ENCODE measurements at regions not wholly inside any gene's neighbourhood (a gene's known extent, or its start where the extent isn't known, plus 50 kb on each side); places are given as distances from the start of the nearest gene placed in this dataset.

- FAIRE-seq (no peak), DNase-seq (ENCODE audit: low read depth in 1 of 2, low spot score in 2 of 2) (no peak)
- no peaks in the 10 kb centered on the region for H3K36me3 ChIP-seq (ENCODE audit: control insufficient read depth in 2 of 4, insufficient read depth in 4 of 4, low read length in 3 of 4)
- no peak overlapping the region for H3K4me3 ChIP-seq (ENCODE audit: extremely low read depth in 1 of 4, insufficient read depth in 2 of 4, low read depth in 3 of 4, low read length in 4 of 4)
- no peak overlapping the region for H3K4me2 ChIP-seq (ENCODE audit: insufficient read depth in 1 of 2, low read depth in 2 of 2, low read length in 2 of 2)
- no peak overlapping the region for H3K23ac ChIP-seq (ENCODE audit: insufficient read length)
- no peaks in the 10 kb centered on the region for H3K79me1 ChIP-seq (ENCODE audit: low read depth, low read length)
- H3K14ac ChIP-seq (ENCODE audit: insufficient read length): no peak overlapping the region
- no peaks in the 10 kb centered on the region for H3K79me2 ChIP-seq (ENCODE audit: control insufficient read depth in 1 of 2, insufficient read depth in 2 of 2, low read length in 2 of 2)
- peak; percentile 67 for TF ChIP-seq CEBPB (IDR thresholded peaks at IDR 0.05; ENCODE audit: low read depth, low read length)
- TF ChIP-seq CBX5 (IDR thresholded peaks at IDR 0.05; ENCODE audit: low read depth, low read length): no peak
- TF ChIP-seq TEAD4 (IDR thresholded peaks at IDR 0.05; ENCODE audit: low read depth, low read length): no peak
- TF ChIP-seq JUN (IDR thresholded peaks at IDR 0.05; ENCODE audit: low read depth, low read length): no peak
- TF ChIP-seq CHD2 (IDR thresholded peaks at IDR 0.05; ENCODE audit: low read length): no peak
- no peak overlapping the region for H4K91ac ChIP-seq (replicated peaks; ENCODE audit: insufficient read length, low read length)
- H2BK5ac ChIP-seq (ENCODE audit: low read depth, low read length): no peak overlapping the region
- no peak overlapping the region for H3K18ac ChIP-seq (ENCODE audit: extremely low read depth, low read length)
- no peak overlapping the region for H3K56ac ChIP-seq (replicated peaks; ENCODE audit: insufficient read length, low read depth, low read length)
- no peak overlapping the region for H3K4ac ChIP-seq (replicated peaks; ENCODE audit: insufficient read length, low read depth, low read length)
- H4K20me1 ChIP-seq (replicated peaks in 1 of 2; ENCODE audit: control insufficient read depth in 1 of 2, insufficient read depth in 2 of 2, low read length in 2 of 2): no peaks in the 10 kb centered on the region
- no peak overlapping the region for H3K9ac ChIP-seq (replicated peaks in 1 of 4; ENCODE audit: extremely low read depth in 1 of 4, low read depth in 3 of 4, low read length in 3 of 4)
- WGBS, 2 experiments (ENCODE audit: extremely low coverage in 1 of 2, insufficient coverage in 1 of 2, insufficient read length in 1 of 2, insufficient replicate concordance in 2 of 2, low coverage in 1 of 2, low lambda C conversion rate in 2 of 2, missing lambda C conversion rate in 1 of 2): 89% methylated on average over 4 of the region's 4 CpGs; no CpG with 5 or more reads in 1 of the 2 experiments
- H3K27ac ChIP-seq (ENCODE audit: low read depth, low read length): no peak overlapping the region
- no peaks in the 10 kb centered on the region for H3K23me2 ChIP-seq (ENCODE audit: low read depth, low read length)
- H2BK20ac ChIP-seq (ENCODE audit: low read length): no peak overlapping the region
- no peaks in the 10 kb centered on the region for H3K9me3 ChIP-seq (ENCODE audit: insufficient read depth in 2 of 2, low read depth in 1 of 2, low read length in 1 of 2)
- H2BK12ac ChIP-seq (ENCODE audit: low read depth, low read length): no peak overlapping the region
- H2BK120ac ChIP-seq (replicated peaks; ENCODE audit: low read depth, low read length): no peak overlapping the region
- no peak overlapping the region for H2AK5ac ChIP-seq (ENCODE audit: low read depth, low read length)
- 0 out of 2 replicates have a peak overlapping the region, but pooled peaks have one; percentile 67 for H2AFZ ChIP-seq (ENCODE audit: low read length)
- H4K5ac ChIP-seq (ENCODE audit: insufficient read length, low read depth, low read length): no peak overlapping the region
- POLR2A ChIA-PET (ENCODE audit: partially characterized antibody): no interaction called here
- CTCF ChIA-PET (ENCODE audit: partially characterized antibody): interaction anchor here (1.4 to 1.5 kb wide), 2 partner anchors 299 to 300 kb away, joined by 4 to 5 read pairs; no protein-coding TSS in a partner anchor
- no peaks in the 10 kb centered on the region for H3K27me3 ChIP-seq (replicated peaks in 1 of 4; ENCODE audit: control insufficient read depth in 3 of 4, extremely low read depth in 1 of 4, insufficient read depth in 3 of 4, low read length in 3 of 4)
- H4K8ac ChIP-seq (ENCODE audit: extremely low read depth, insufficient read depth, low read length): no peak overlapping the region
- H3K4me1 ChIP-seq (replicated peaks in 1 of 4; ENCODE audit: control insufficient read depth in 3 of 4, insufficient read depth in 4 of 4, low read length in 3 of 4): no peaks in the 10 kb centered on the region
- H2BK15ac ChIP-seq (ENCODE audit: low read length): no peak overlapping the region
These were observed 632.8 kb downstream of the HACE1 start for GRCh38 chr6:104226790-104227446.

All from H1 (cell line).